Esophagus squamous epithelium (tissue), 4 donors: ENCODE measurements at regions not wholly inside any gene's neighbourhood (a gene's known extent, or its start where the extent isn't known, plus 50 kb on each side); places are given as distances from the start of the nearest gene placed in this dataset.

Experiments
- POLR2A ChIP-seq, 4 donors: fragments of 450-650 bp; IDR thresholded peaks; one replicate each; pipeline ENCODE4 v1.6.1; 2017; ENCODE audit warnings: antibody characterized with exemption in 4 of 4, mild to moderate bottlenecking in 4 of 4, moderate library complexity in 3 of 4
- TF ChIP-seq, protein P1 (sequence below), 6 experiments: fragments of 450-650 bp in 4 of 6; fragments of 200-600 bp in 2 of 6; sonication (generic) in 2 of 6; IDR thresholded peaks; one replicate each; pipeline ENCODE4 v1.5.1; 2016 to 2019; ENCODE audit warnings: antibody characterized with exemption in 6 of 6, mild to moderate bottlenecking in 4 of 6, moderate library complexity in 4 of 6

DNA sequence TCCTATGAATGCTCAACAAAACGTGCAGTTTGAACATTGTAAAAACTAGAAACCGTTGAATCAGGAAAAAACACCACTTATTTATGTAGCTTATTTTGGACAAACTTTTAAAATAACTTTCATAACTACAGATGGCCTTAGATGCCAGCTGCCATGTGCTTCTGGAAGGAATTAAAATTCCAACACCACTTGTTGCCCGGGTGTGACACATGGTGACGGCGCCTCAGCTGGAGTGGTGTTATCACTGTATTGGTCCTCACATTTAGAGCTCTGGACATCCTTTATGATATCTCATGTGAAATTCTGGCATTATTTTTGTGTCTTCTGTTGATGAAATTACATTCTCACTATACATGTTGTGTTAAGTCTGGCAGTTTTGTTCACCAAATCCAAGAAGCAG lies 211.0 kb downstream of the IPO8 start:
- TF ChIP-seq, protein P1, sequence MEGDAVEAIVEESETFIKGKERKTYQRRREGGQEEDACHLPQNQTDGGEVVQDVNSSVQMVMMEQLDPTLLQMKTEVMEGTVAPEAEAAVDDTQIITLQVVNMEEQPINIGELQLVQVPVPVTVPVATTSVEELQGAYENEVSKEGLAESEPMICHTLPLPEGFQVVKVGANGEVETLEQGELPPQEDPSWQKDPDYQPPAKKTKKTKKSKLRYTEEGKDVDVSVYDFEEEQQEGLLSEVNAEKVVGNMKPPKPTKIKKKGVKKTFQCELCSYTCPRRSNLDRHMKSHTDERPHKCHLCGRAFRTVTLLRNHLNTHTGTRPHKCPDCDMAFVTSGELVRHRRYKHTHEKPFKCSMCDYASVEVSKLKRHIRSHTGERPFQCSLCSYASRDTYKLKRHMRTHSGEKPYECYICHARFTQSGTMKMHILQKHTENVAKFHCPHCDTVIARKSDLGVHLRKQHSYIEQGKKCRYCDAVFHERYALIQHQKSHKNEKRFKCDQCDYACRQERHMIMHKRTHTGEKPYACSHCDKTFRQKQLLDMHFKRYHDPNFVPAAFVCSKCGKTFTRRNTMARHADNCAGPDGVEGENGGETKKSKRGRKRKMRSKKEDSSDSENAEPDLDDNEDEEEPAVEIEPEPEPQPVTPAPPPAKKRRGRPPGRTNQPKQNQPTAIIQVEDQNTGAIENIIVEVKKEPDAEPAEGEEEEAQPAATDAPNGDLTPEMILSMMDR (IDR thresholded peaks at IDR 0.05) = no peak
- TF ChIP-seq POLR2A (IDR thresholded peaks at IDR 0.05) = no peak
